ENCODE measurements at regions not wholly inside any gene's neighbourhood (a gene's known extent, or its start where the extent isn't known, plus 50 kb on each side); places are given as distances from the start of the nearest gene placed in this dataset.

DNA sequence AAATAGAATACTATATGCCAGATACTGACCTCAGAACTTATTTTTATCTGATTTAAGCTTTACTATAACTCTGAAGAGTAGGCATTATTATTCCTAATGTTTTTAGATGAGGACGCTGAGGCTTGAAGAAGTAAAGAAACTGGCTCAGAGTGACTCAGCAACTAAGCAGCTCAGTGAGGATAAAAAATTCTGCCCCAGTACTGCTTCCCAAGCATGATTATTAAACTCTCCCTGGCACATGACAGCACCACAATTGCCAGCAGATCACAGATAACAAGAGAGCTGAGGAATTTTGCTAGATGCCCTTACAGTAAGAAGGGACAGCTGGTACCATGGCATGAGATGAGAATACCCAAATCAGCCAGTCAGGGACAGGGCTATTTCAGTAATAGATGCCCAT, 219.4 kb downstream of the NKX6-1 start:
- H3K4me3 ChIP-seq (replicated peaks; ENCODE audit: low read depth, low read length): no peak overlapping the region
- no peaks in the 10 kb centered on the region for H3K27me3 ChIP-seq (replicated peaks; ENCODE audit: control insufficient read depth, insufficient read depth, low read length)
- DNase-seq (ENCODE audit: extremely low read depth, insufficient read length): no peak
- TF ChIP-seq, protein P1, sequence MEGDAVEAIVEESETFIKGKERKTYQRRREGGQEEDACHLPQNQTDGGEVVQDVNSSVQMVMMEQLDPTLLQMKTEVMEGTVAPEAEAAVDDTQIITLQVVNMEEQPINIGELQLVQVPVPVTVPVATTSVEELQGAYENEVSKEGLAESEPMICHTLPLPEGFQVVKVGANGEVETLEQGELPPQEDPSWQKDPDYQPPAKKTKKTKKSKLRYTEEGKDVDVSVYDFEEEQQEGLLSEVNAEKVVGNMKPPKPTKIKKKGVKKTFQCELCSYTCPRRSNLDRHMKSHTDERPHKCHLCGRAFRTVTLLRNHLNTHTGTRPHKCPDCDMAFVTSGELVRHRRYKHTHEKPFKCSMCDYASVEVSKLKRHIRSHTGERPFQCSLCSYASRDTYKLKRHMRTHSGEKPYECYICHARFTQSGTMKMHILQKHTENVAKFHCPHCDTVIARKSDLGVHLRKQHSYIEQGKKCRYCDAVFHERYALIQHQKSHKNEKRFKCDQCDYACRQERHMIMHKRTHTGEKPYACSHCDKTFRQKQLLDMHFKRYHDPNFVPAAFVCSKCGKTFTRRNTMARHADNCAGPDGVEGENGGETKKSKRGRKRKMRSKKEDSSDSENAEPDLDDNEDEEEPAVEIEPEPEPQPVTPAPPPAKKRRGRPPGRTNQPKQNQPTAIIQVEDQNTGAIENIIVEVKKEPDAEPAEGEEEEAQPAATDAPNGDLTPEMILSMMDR (IDR thresholded peaks at IDR 0.05; ENCODE audit: insufficient read depth, low read length, poor library complexity, severe bottlenecking): no peak
- H3K36me3 ChIP-seq (ENCODE audit: control insufficient read depth, insufficient read depth, low read length): no peaks in the 10 kb centered on the region

DNA sequence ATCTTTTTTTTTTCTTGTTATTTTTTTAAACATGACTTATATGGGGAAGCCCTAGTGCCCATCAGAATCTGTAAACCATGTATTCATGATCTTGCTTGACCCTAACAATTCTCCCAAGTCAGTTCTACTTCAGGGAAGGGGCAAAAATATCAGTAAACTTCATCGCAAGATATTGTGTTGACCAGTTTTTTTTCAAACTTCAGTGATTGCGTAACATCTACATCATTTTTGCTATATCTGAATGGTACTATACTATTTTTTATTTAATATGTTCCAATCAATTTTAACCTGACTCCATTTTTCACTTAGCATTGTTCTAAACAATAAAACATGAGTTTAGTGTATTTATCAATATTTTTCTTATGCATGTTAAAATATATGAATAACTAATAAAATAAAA, 221.2 kb downstream of the NKX6-1 start:
- Histone ChIP-seq H3K36me3 (ENCODE audit: control insufficient read depth, insufficient read depth, low read length) (no peaks in the 10 kb centered on the region), H3K27me3 (replicated peaks; ENCODE audit: control insufficient read depth, insufficient read depth, low read length) (no peaks in the 10 kb centered on the region), H3K4me3 (replicated peaks; ENCODE audit: low read depth, low read length) (no peak overlapping the region)
- TF ChIP-seq, protein P1 (IDR thresholded peaks at IDR 0.05; ENCODE audit: insufficient read depth, low read length, poor library complexity, severe bottlenecking): no peak
- DNase-seq (ENCODE audit: extremely low read depth, insufficient read length): no peak

DNA sequence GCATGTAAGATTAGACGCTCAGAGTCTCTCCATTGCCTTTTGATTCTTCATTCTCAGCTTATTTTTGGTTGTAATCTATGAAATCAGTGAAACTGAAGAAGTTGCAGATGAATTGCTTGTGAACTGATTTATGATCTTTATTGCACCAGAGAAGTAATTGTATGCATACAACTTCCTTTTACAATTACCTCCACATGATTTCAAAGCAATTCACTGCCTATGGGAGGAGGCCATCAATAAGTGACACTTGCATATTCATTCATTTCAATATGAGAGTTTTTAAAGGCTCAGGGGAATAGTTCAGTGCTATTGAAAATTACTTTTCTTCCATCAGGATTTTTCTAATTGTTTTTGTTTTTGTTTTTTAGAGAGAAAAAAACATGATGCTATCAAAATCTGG, 222.3 kb downstream of the NKX6-1 start:
- Histone ChIP-seq H3K4me3 (replicated peaks; ENCODE audit: low read depth, low read length) (no peak overlapping the region), H3K27me3 (replicated peaks; ENCODE audit: control insufficient read depth, insufficient read depth, low read length) (no peaks in the 10 kb centered on the region), H3K36me3 (ENCODE audit: control insufficient read depth, insufficient read depth, low read length) (no peaks in the 10 kb centered on the region)
- TF ChIP-seq, protein P1 (IDR thresholded peaks at IDR 0.05; ENCODE audit: insufficient read depth, low read length, poor library complexity, severe bottlenecking): no peak
- no peak for DNase-seq (ENCODE audit: extremely low read depth, insufficient read length)

DNA sequence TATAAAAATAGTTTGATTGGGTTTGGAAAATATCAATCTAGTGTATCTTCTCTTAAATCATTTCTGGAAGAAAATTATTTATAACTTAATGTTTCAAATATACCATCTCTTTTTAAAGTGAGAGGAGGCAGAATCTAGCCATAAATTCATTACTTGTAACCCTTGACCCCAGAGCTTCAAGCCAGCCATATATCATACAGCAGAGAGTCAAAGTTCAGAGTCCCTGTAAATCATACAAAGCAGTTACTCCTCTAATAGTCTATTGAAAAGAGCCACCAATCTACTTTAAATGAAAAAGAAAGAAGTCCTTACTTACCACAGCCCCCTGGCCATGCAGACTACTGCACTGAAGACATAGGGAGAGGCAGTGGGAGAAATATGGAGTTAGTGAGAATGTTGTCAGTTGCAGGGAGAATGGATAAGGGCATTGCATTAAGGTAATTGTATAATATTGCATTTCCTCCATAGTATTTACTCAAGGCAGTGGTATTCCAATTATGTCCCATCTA, 229.5 kb downstream of the NKX6-1 start:
- H3K4me3 ChIP-seq (replicated peaks; ENCODE audit: low read depth, low read length): no peak overlapping the region
- H3K27me3 ChIP-seq (replicated peaks; ENCODE audit: control insufficient read depth, insufficient read depth, low read length): no peaks in the 10 kb centered on the region
- TF ChIP-seq, protein P1 (IDR thresholded peaks at IDR 0.05; ENCODE audit: insufficient read depth, low read length, poor library complexity, severe bottlenecking): no peak
- H3K36me3 ChIP-seq (ENCODE audit: control insufficient read depth, insufficient read depth, low read length): no peaks in the 10 kb centered on the region
- no peak for DNase-seq (ENCODE audit: extremely low read depth, insufficient read length)

DNA sequence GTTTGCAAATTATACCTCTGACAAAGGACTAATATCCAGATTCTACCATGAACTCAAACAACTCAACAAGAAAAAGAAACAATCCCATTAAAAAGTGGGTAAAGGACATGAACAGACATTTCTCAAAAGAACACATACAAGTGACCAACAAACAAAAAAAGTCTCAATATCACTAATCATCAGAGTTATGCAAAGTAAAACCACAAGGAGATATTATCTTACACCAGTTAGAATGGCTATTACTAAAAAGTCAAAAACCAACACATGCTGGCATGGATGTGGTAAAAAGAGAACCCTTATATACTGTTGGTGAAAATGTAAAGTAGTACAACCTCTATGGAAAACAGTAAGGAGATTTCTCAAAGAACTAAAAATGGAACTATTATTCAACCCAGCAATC, 234.4 kb downstream of the NKX6-1 start:
- TF ChIP-seq, protein P1 (IDR thresholded peaks at IDR 0.05; ENCODE audit: insufficient read depth, low read length, poor library complexity, severe bottlenecking): no peak
- no peak overlapping the region for H3K4me3 ChIP-seq (replicated peaks; ENCODE audit: low read depth, low read length)
- no peaks in the 10 kb centered on the region for H3K27me3 ChIP-seq (replicated peaks; ENCODE audit: control insufficient read depth, insufficient read depth, low read length)
- H3K36me3 ChIP-seq (ENCODE audit: control insufficient read depth, insufficient read depth, low read length): no peaks in the 10 kb centered on the region
- no peak for DNase-seq (ENCODE audit: extremely low read depth, insufficient read length)

DNA sequence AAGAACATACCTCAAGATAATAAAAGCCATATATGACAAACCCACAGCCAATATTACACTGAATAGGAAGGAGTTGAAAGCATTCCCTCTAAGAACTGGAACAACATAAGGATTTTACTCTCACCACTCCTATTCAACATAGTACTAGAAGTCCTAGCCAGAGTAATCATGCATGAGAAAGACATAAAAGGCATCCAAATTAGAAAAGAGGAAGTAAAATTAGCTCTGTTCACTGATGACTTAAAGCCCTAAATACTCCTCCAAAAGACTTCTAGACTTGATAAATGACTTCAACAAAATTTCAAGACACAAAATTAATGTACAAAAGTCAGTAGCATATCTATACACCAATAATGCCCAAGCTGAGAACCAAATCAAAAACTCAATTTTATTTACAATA, 235.7 kb downstream of the NKX6-1 start:
- TF ChIP-seq, protein P1 (IDR thresholded peaks at IDR 0.05; ENCODE audit: insufficient read depth, low read length, poor library complexity, severe bottlenecking): no peak
- Histone ChIP-seq H3K27me3 (replicated peaks; ENCODE audit: control insufficient read depth, insufficient read depth, low read length) (no peaks in the 10 kb centered on the region), H3K4me3 (replicated peaks; ENCODE audit: low read depth, low read length) (no peak overlapping the region), H3K36me3 (ENCODE audit: control insufficient read depth, insufficient read depth, low read length) (no peaks in the 10 kb centered on the region)
- peak; percentile 4 for DNase-seq (ENCODE audit: extremely low read depth, insufficient read length)
